ENCODE measurements at regions not wholly inside any gene's neighbourhood (a gene's known extent, or its start where the extent isn't known, plus 50 kb on each side); places are given as distances from the start of the nearest gene placed in this dataset.

GRCh38 chr5:118561235-118561634, 427.1 kb downstream of the DTWD2 start:
- TF ChIP-seq CTCF (IDR thresholded peaks at IDR 0.05) = no peak
- no peak for TF ChIP-seq POLR2A (IDR thresholded peaks at IDR 0.05)

Data from vagina (tissue), 2 donors.